IMR-90 (cell line): ENCODE measurements at regions not wholly inside any gene's neighbourhood (a gene's known extent, or its start where the extent isn't known, plus 50 kb on each side); places are given as distances from the start of the nearest gene placed in this dataset.

Experiments
- ATAC-seq: fragments of 200-7000 bp; cut with Tn5 transposase; 2 replicates; pipeline ENCODE4 v1.9.1; 2020; ENCODE audit warnings: low read depth, mild to moderate bottlenecking, moderate library complexity
- BruUV-seq: library from RNA; stranded (reverse); fragments of 400-500 nt; replicated peaks from 2 replicates; lab custom pipeline; 2021; lab: Mats Ljungman, UMichigan
- CTCF ChIA-PET: fragments of 300-600 bp; formaldehyde crosslinking; extraction: SDS; loops from one replicate; lab custom pipeline; 2021; ENCODE audit warnings: antibody characterized with exemption; lab: Yijun Ruan, JAX
- POLR2A ChIA-PET: fragments of 300-600 bp; sonication (Branson Sonifier 250); formaldehyde crosslinking; loops from one replicate; lab custom pipeline; 2022; ENCODE audit warnings: antibody characterized with exemption; ENCODE audit not compliant: unreplicated experiment; lab: Charles Lee
- DNase-seq: peaks from one replicate; pipeline ENCODE4 v3.0.0; 2013
- H2AFZ ChIP-seq: replicated peaks from 2 replicates; pipeline ENCODE3; 2013; ENCODE audit warnings: low read length, mild to moderate bottlenecking; ENCODE audit not compliant: poor library complexity
- H2AK5ac ChIP-seq: 2 replicates; pipeline ENCODE4 v1.6.1; 2013; ENCODE audit warnings: low read depth, low read length, inconsistent platforms
- H2AK9ac ChIP-seq: replicated peaks from 2 replicates; pipeline ENCODE3; 2013; ENCODE audit warnings: mild to moderate bottlenecking, low read depth, low read length, moderate library complexity; ENCODE audit not compliant: poor library complexity
- H2BK120ac ChIP-seq: 2 replicates; pipeline ENCODE4 v1.6.1; 2013; ENCODE audit warnings: low read depth, low read length, inconsistent platforms
- H2BK15ac ChIP-seq: 3 replicates; pipeline ENCODE4 v1.6.1; 2013; ENCODE audit warnings: low read depth, low read length, inconsistent platforms
- H2BK20ac ChIP-seq: 2 replicates; pipeline ENCODE4 v1.6.1; 2013; ENCODE audit warnings: low read depth, mild to moderate bottlenecking, inconsistent platforms, low read length, moderate library complexity
- H2BK5ac ChIP-seq: 2 replicates; pipeline ENCODE4 v1.6.1; 2013; ENCODE audit warnings: mild to moderate bottlenecking, low read depth, low read length, inconsistent platforms; ENCODE audit not compliant: poor library complexity, severe bottlenecking
- H3K14ac ChIP-seq: replicated peaks from 2 replicates; pipeline ENCODE4 v1.6.1; 2013; ENCODE audit warnings: low read depth, low read length, inconsistent platforms
- H3K18ac ChIP-seq: 2 replicates; pipeline ENCODE4 v1.6.1; 2013; ENCODE audit warnings: low read depth, low read length, control low read depth
- H3K23ac ChIP-seq: 2 replicates; pipeline ENCODE4 v1.6.1; 2013; ENCODE audit warnings: low read depth, low read length, inconsistent platforms
- H3K27ac ChIP-seq: 2 replicates; pipeline ENCODE4 v1.5.1; 2013; ENCODE audit warnings: mild to moderate bottlenecking, control low read depth, low read length; ENCODE audit not compliant: insufficient read depth
- H3K27me3 ChIP-seq: 2 replicates; pipeline ENCODE4 v1.6.1; 2013; ENCODE audit warnings: low read length; ENCODE audit not compliant: control insufficient read depth, insufficient read depth
- H3K36me3 ChIP-seq: 2 replicates; pipeline ENCODE4 v1.6.1; 2013; ENCODE audit warnings: low read length, mixed read lengths; ENCODE audit not compliant: control insufficient read depth, insufficient read depth
- H3K4ac ChIP-seq: 2 replicates; pipeline ENCODE4 v1.6.1; 2013; ENCODE audit warnings: low read depth, low read length, inconsistent platforms
- H3K4me1 ChIP-seq: 2 replicates; pipeline ENCODE4 v1.6.1; 2013; ENCODE audit warnings: low read length, mixed read lengths; ENCODE audit not compliant: control insufficient read depth, insufficient read depth
- H3K4me2 ChIP-seq: 2 replicates; pipeline ENCODE4 v1.6.1; 2013; ENCODE audit warnings: low read depth, mild to moderate bottlenecking, control low read depth, low read length, moderate library complexity
- H3K4me3 ChIP-seq: 2 replicates; pipeline ENCODE4 v1.5.1; 2013; ENCODE audit warnings: low read depth, mild to moderate bottlenecking, control low read depth, low read length, moderate library complexity; ENCODE audit not compliant: insufficient read depth
- H3K56ac ChIP-seq: 2 replicates; pipeline ENCODE4 v1.6.1; 2013; ENCODE audit warnings: low read length, inconsistent platforms; ENCODE audit not compliant: insufficient read depth; ENCODE audit errors: extremely low read depth
- H3K79me1 ChIP-seq, 2 experiments: 2 replicates each; pipeline ENCODE4 v1.6.1; 2013; ENCODE audit warnings: low read length in 2 of 2, inconsistent platforms in 1 of 2, low read depth in 1 of 2
- H3K9ac ChIP-seq: 2 replicates; pipeline ENCODE4 v1.6.1; 2013; ENCODE audit warnings: low read depth, low read length, control low read depth
- H3K9me1 ChIP-seq: 2 replicates; pipeline ENCODE4 v1.6.1; 2013; ENCODE audit warnings: low read length, inconsistent platforms; ENCODE audit not compliant: insufficient read depth
- H3K9me3 ChIP-seq: 2 replicates; pipeline ENCODE4 v1.6.1; 2013; ENCODE audit warnings: low read length; ENCODE audit not compliant: control insufficient read depth, insufficient read depth
- H4K20me1 ChIP-seq: 2 replicates; pipeline ENCODE4 v1.6.1; 2013; ENCODE audit warnings: low read length, inconsistent platforms; ENCODE audit not compliant: insufficient read depth
- H4K5ac ChIP-seq: 2 replicates; pipeline ENCODE4 v1.6.1; 2013; ENCODE audit warnings: mild to moderate bottlenecking, low read depth, low read length, control low read depth
- H4K8ac ChIP-seq, 2 experiments: 2 replicates each; pipeline ENCODE4 v1.6.1; 2013; ENCODE audit warnings: low read depth in 2 of 2, low read length in 2 of 2, control low read depth in 1 of 2, inconsistent platforms in 1 of 2
- H4K91ac ChIP-seq: 2 replicates; pipeline ENCODE4 v1.6.1; 2013; ENCODE audit warnings: low read depth, low read length, inconsistent platforms; ENCODE audit not compliant: insufficient read depth
- CEBPB ChIP-seq: IDR thresholded peaks from 2 replicates; pipeline ENCODE4 v1.6.1; 2012; ENCODE audit warnings: low read depth, low read length, improper control_type of control experiment
- MAZ ChIP-seq: IDR thresholded peaks from 2 replicates; pipeline ENCODE4 v1.6.1; 2012; ENCODE audit warnings: low read depth, mild to moderate bottlenecking, low read length, improper control_type of control experiment, moderate library complexity, borderline replicate concordance
- NFE2L2 ChIP-seq: fragments of 150-350 bp; IDR thresholded peaks from 2 replicates; pipeline ENCODE4 v1.6.1; 2016; ENCODE audit warnings: low read depth, mild to moderate bottlenecking, low read length
- POLR2A ChIP-seq: IDR thresholded peaks from 2 replicates; pipeline ENCODE4 v1.6.1; 2012; ENCODE audit warnings: mild to moderate bottlenecking, low read depth, low read length
- RAD21 ChIP-seq: IDR thresholded peaks from 2 replicates; pipeline ENCODE4 v1.6.1; 2012; ENCODE audit warnings: low read length, improper control_type of control experiment
- RCOR1 ChIP-seq: IDR thresholded peaks from 2 replicates; pipeline ENCODE4 v1.6.1; 2012; ENCODE audit warnings: mild to moderate bottlenecking, low read length, improper control_type of control experiment; ENCODE audit not compliant: insufficient replicate concordance
- RFX5 ChIP-seq: IDR thresholded peaks from 2 replicates; pipeline ENCODE4 v1.8.0; 2012; ENCODE audit warnings: low read depth, mild to moderate bottlenecking, low read length, moderate library complexity
- SMC3 ChIP-seq: fragments of 150-350 bp; IDR thresholded peaks from 2 replicates; pipeline ENCODE4 v1.6.1; 2016; ENCODE audit warnings: low read depth, mild to moderate bottlenecking, antibody characterized with exemption, low read length, moderate library complexity
- WGBS, 2 experiments: methylation state at CpG; one replicate each; pipeline versions ENCODE4 v1.1.5 to v1.1.7; 2013; ENCODE audit warnings: missing lambda C conversion rate in 2 of 2; ENCODE audit not compliant: insufficient read length in 1 of 2; ENCODE audit errors: extremely low coverage in 2 of 2; 5-methylcytosine and 5-hydroxymethylcytosine counted together
- dilution Hi-C: fragments of 300-500 bp; cut with HindIII; formaldehyde crosslinking; loops from one replicate; pipeline ENCODE4 v1.14.3; 2018; ENCODE audit warnings: low sequenced_read_pairs; ENCODE audit not compliant: unreplicated experiment
- in situ Hi-C: fragments of 300-500 bp; cut with MboI; formaldehyde crosslinking; loops from 3 replicates; pipeline ENCODE4 v1.14.3; 2019; ENCODE audit warnings: low sequenced_read_pairs, inconsistent platforms, mixed read lengths
- intact Hi-C: fragments of 100-400 bp; cut with micrococcal nuclease; formaldehyde crosslinking; loops from 2 replicates; pipeline ENCODE4 v1.10.0; 2022
- TF ChIP-seq, protein P1 (sequence below): fragments of 150-350 bp; IDR thresholded peaks from 2 replicates; pipeline ENCODE4 v1.6.1; 2016; ENCODE audit warnings: low read depth, mild to moderate bottlenecking, low read length, moderate library complexity, borderline replicate concordance
- TF ChIP-seq, protein P2 (sequence below): conservative IDR thresholded peaks from 2 replicates; pipeline ENCODE4 v1.5.1; 2012; ENCODE audit warnings: mild to moderate bottlenecking, low read depth, low read length, improper control_type of control experiment

DNA sequence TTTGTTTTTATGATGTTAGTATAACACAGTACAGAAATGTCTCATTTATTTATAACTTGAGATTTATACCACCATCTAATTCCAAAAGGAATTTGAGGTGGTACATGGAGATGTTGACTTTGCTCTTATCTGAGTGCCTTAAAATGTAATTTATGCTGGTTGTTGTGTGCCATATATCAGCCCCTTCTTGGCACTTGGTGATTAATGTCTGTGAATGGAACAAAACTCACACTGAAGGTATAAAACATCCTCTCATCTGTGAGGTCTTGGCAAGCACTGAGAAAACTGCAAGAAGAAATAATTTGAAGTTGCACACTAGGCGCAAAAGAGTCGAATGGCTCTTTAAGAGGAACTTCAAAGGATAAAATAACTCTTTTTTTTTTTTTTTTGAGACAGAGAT, 240.4 kb downstream of the B3GLCT start:
- Histone ChIP-seq H2BK5ac (no peak overlapping the region), H2BK20ac (no peak overlapping the region), H3K27ac (no peak overlapping the region), H2AFZ (no peak overlapping the region), H4K91ac (no peak overlapping the region), H3K79me1 (no peaks in the 10 kb centered on the region), H2BK120ac (no peak overlapping the region), H3K9me1 (no peaks in the 10 kb centered on the region), H3K9me3 (no peaks in the 10 kb centered on the region), H3K9ac (no peak overlapping the region), H4K8ac (no peak overlapping the region), H2BK15ac (no peak overlapping the region), H4K20me1 (no peaks in the 10 kb centered on the region), H2AK5ac (no peak overlapping the region), H3K18ac (no peak overlapping the region), H3K27me3 (peaks cover 19% of the 10 kb centered on the region), H3K4me3 (no peak overlapping the region), H3K4me2 (no peak overlapping the region), H3K23ac (no peak overlapping the region), H4K5ac (no peak overlapping the region), H3K4ac (no peak overlapping the region), H3K4me1 (no peaks in the 10 kb centered on the region), H3K36me3 (no peaks in the 10 kb centered on the region), H3K56ac (no peak overlapping the region), H3K14ac (no peak overlapping the region), H2AK9ac (no peak overlapping the region)
- no CpG with 5 or more reads among the region's 2 CpGs for WGBS, 2 experiments
- BruUV-seq = no TSS peak
- ATAC-seq (no peak), DNase-seq (no peak)
- no peak for TF ChIP-seq RFX5
- TF ChIP-seq CEBPB = no peak
- no peak for TF ChIP-seq NFE2L2
- no peak for TF ChIP-seq RAD21
- TF ChIP-seq, protein P1, sequence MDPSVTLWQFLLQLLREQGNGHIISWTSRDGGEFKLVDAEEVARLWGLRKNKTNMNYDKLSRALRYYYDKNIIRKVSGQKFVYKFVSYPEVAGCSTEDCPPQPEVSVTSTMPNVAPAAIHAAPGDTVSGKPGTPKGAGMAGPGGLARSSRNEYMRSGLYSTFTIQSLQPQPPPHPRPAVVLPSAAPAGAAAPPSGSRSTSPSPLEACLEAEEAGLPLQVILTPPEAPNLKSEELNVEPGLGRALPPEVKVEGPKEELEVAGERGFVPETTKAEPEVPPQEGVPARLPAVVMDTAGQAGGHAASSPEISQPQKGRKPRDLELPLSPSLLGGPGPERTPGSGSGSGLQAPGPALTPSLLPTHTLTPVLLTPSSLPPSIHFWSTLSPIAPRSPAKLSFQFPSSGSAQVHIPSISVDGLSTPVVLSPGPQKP = no peak
- TF ChIP-seq MAZ = no peak
- TF ChIP-seq SMC3 = no peak
- TF ChIP-seq POLR2A = no peak
- TF ChIP-seq, protein P2, sequence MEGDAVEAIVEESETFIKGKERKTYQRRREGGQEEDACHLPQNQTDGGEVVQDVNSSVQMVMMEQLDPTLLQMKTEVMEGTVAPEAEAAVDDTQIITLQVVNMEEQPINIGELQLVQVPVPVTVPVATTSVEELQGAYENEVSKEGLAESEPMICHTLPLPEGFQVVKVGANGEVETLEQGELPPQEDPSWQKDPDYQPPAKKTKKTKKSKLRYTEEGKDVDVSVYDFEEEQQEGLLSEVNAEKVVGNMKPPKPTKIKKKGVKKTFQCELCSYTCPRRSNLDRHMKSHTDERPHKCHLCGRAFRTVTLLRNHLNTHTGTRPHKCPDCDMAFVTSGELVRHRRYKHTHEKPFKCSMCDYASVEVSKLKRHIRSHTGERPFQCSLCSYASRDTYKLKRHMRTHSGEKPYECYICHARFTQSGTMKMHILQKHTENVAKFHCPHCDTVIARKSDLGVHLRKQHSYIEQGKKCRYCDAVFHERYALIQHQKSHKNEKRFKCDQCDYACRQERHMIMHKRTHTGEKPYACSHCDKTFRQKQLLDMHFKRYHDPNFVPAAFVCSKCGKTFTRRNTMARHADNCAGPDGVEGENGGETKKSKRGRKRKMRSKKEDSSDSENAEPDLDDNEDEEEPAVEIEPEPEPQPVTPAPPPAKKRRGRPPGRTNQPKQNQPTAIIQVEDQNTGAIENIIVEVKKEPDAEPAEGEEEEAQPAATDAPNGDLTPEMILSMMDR = no peak
- TF ChIP-seq RCOR1 = no peak
- in situ Hi-C loops = no loop called here
- POLR2A ChIA-PET = no interaction called here
- intact Hi-C loops = no loop called here
- CTCF ChIA-PET = no interaction called here
- dilution Hi-C loops = no loop called here
